H9 (cell line): ENCODE measurements at regions not wholly inside any gene's neighbourhood (a gene's known extent, or its start where the extent isn't known, plus 50 kb on each side); places are given as distances from the start of the nearest gene placed in this dataset.

Experiments used
- DNase-seq: peaks from one replicate; pipeline ENCODE4 v3.0.0-alpha.2; 2017
- H2AFZ ChIP-seq: one replicate; pipeline ENCODE4 v1.6.1; 2013; ENCODE audit warnings: mild to moderate bottlenecking, low read length, control low read depth, moderate library complexity
- H2AK5ac ChIP-seq: 2 replicates; pipeline ENCODE4 v1.6.1; 2013; ENCODE audit warnings: low read length, control low read depth, mixed read lengths; ENCODE audit not compliant: insufficient read length
- H2BK120ac ChIP-seq: one replicate; pipeline ENCODE4 v1.6.1; 2013; ENCODE audit warnings: low read depth, mild to moderate bottlenecking, low read length, control low read depth, inconsistent platforms; ENCODE audit not compliant: poor library complexity, severe bottlenecking
- H2BK12ac ChIP-seq: 2 replicates; pipeline ENCODE4 v1.6.1; 2013; ENCODE audit warnings: low read length, control low read depth, mixed read lengths, low read depth; ENCODE audit not compliant: insufficient read length
- H2BK15ac ChIP-seq: 2 replicates; pipeline ENCODE4 v1.6.1; 2013; ENCODE audit warnings: low read depth, low read length, control low read depth
- H2BK20ac ChIP-seq: one replicate; pipeline ENCODE4 v1.6.1; 2013; ENCODE audit warnings: low read depth, mild to moderate bottlenecking, low read length, control low read depth, inconsistent platforms; ENCODE audit not compliant: poor library complexity, severe bottlenecking
- H2BK5ac ChIP-seq: 2 replicates; pipeline ENCODE4 v1.6.1; 2013; ENCODE audit warnings: low read length, control low read depth, mixed read lengths; ENCODE audit not compliant: insufficient read length
- H3K14ac ChIP-seq: 2 replicates; pipeline ENCODE4 v1.6.1; 2013; ENCODE audit warnings: low read length, control low read depth; ENCODE audit not compliant: insufficient read depth
- H3K18ac ChIP-seq: 2 replicates; pipeline ENCODE4 v1.6.1; 2013; ENCODE audit warnings: low read depth, mild to moderate bottlenecking, mixed read lengths, low read length, control low read depth; ENCODE audit not compliant: insufficient read length
- H3K23ac ChIP-seq: 2 replicates; pipeline ENCODE4 v1.6.1; 2013; ENCODE audit warnings: low read length, control low read depth, mixed read lengths, low read depth; ENCODE audit not compliant: insufficient read length
- H3K23me2 ChIP-seq: 2 replicates; pipeline ENCODE4 v1.6.1; 2013; ENCODE audit warnings: low read depth, mild to moderate bottlenecking, mixed read lengths, low read length, control low read depth; ENCODE audit not compliant: insufficient read length, poor library complexity, severe bottlenecking
- H3K27ac ChIP-seq: 2 replicates; pipeline ENCODE4 v1.5.1; 2013; ENCODE audit warnings: low read length, control low read depth, mixed read lengths, low read depth; ENCODE audit not compliant: insufficient read length
- H3K27me3 ChIP-seq: 2 replicates; pipeline ENCODE4 v1.6.1; 2013; ENCODE audit warnings: low read length, control low read depth, inconsistent platforms; ENCODE audit not compliant: insufficient read depth
- H3K4ac ChIP-seq: 2 replicates; pipeline ENCODE4 v1.6.1; 2013; ENCODE audit warnings: low read depth, mild to moderate bottlenecking, control low read depth, inconsistent platforms, low read length, moderate library complexity
- H3K4me1 ChIP-seq: 2 replicates; pipeline ENCODE4 v1.6.1; 2013; ENCODE audit warnings: low read length, control low read depth, inconsistent platforms; ENCODE audit not compliant: insufficient read depth
- H3K4me2 ChIP-seq: 2 replicates; pipeline ENCODE4 v1.6.1; 2013; ENCODE audit warnings: low read length, control low read depth, mixed read lengths; ENCODE audit not compliant: insufficient read length, insufficient read depth
- H3K56ac ChIP-seq: 2 replicates; pipeline ENCODE4 v1.6.1; 2013; ENCODE audit warnings: low read depth, mild to moderate bottlenecking, mixed read lengths, low read length, control low read depth; ENCODE audit not compliant: insufficient read length
- H3K79me1 ChIP-seq: 2 replicates; pipeline ENCODE4 v1.6.1; 2013; ENCODE audit warnings: low read depth, mild to moderate bottlenecking, moderate library complexity, low read length, control low read depth, inconsistent platforms; ENCODE audit not compliant: insufficient read depth, poor library complexity, severe bottlenecking
- H3K79me2 ChIP-seq: 2 replicates; pipeline ENCODE4 v1.6.1; 2013; ENCODE audit warnings: low read length, control low read depth, inconsistent platforms; ENCODE audit not compliant: insufficient read depth
- H3K9ac ChIP-seq: 2 replicates; pipeline ENCODE4 v1.6.1; 2013; ENCODE audit warnings: low read length, control low read depth, mixed read lengths; ENCODE audit not compliant: insufficient read length; ENCODE audit errors: extremely low read depth
- H3K9me3 ChIP-seq: one replicate; pipeline ENCODE4 v1.6.1; 2013; ENCODE audit warnings: low read depth, low read length, inconsistent platforms; ENCODE audit not compliant: control insufficient read depth
- H3T11ph ChIP-seq: one replicate; pipeline ENCODE4 v1.6.1; 2013; ENCODE audit warnings: mild to moderate bottlenecking, low read length, control low read depth, inconsistent platforms
- H4K20me1 ChIP-seq: one replicate; pipeline ENCODE4 v1.6.1; 2013; ENCODE audit not compliant: control insufficient read depth, insufficient read length, insufficient read depth
- H4K5ac ChIP-seq: 2 replicates; pipeline ENCODE4 v1.6.1; 2013; ENCODE audit warnings: low read depth, mild to moderate bottlenecking, mixed read lengths, low read length, control low read depth; ENCODE audit not compliant: insufficient read length
- H4K8ac ChIP-seq: replicated peaks from 2 replicates; pipeline ENCODE4 v1.6.1; 2013; ENCODE audit warnings: low read length, control low read depth, mixed read lengths, low read depth; ENCODE audit not compliant: insufficient read length
- H4K91ac ChIP-seq: 2 replicates; pipeline ENCODE4 v1.6.1; 2013; ENCODE audit warnings: low read depth, mild to moderate bottlenecking, moderate library complexity, mixed read lengths, low read length, control low read depth; ENCODE audit not compliant: insufficient read length
- H3K27ac Mint-ChIP-seq, 3 experiments: 2 replicates in 2 of 3; 3 replicates in 1 of 3; pipeline ENCODE4 v1.8.0; 2020 to 2021; ENCODE audit warnings: mixed read lengths in 3 of 3, mild to moderate bottlenecking in 1 of 3, moderate library complexity in 1 of 3
- H3K27me3 Mint-ChIP-seq: 2 replicates; pipeline ENCODE4 v1.8.0; 2021; ENCODE audit warnings: low read depth, mild to moderate bottlenecking, moderate library complexity, mixed read lengths
- H3K36me3 Mint-ChIP-seq, 3 experiments: 2 replicates in 2 of 3; 3 replicates in 1 of 3; pipeline ENCODE4 v1.8.0; 2020 to 2021; ENCODE audit warnings: low read depth in 3 of 3, mixed read lengths in 3 of 3; ENCODE audit not compliant: insufficient read depth in 1 of 3
- H3K4me1 Mint-ChIP-seq, 2 experiments: 2 replicates each; pipeline ENCODE4 v1.8.0; 2020; ENCODE audit warnings: mixed read lengths in 2 of 2
- H3K4me3 Mint-ChIP-seq, 2 experiments: 2 replicates in 1 of 2; 3 replicates in 1 of 2; pipeline ENCODE4 v1.8.0; 2020 to 2021; ENCODE audit warnings: mild to moderate bottlenecking in 2 of 2, mixed read lengths in 2 of 2, moderate library complexity in 1 of 2
- H3K9me3 Mint-ChIP-seq, 2 experiments: 2 replicates in 1 of 2; 3 replicates in 1 of 2; pipeline ENCODE4 v1.8.0; 2020; ENCODE audit warnings: mild to moderate bottlenecking in 2 of 2, mixed read lengths in 2 of 2, moderate library complexity in 1 of 2
- WGBS: extraction: QIAGEN DNeasy Blood & Tissue Kit; methylation state at CpG from one replicate; pipeline ENCODE4 v1.1.7; 2013; ENCODE audit warnings: missing lambda C conversion rate, low lambda C conversion rate, mixed read lengths; ENCODE audit not compliant: insufficient read length; ENCODE audit errors: extremely low coverage; 5-methylcytosine and 5-hydroxymethylcytosine counted together
- TF ChIP-seq, protein P1 (sequence below): fragments of 200-600 bp; sonication (generic); conservative IDR thresholded peaks from 3 replicates; pipeline ENCODE4 v1.8.0; 2021; ENCODE audit warnings: antibody characterized with exemption, mild to moderate bottlenecking

DNA sequence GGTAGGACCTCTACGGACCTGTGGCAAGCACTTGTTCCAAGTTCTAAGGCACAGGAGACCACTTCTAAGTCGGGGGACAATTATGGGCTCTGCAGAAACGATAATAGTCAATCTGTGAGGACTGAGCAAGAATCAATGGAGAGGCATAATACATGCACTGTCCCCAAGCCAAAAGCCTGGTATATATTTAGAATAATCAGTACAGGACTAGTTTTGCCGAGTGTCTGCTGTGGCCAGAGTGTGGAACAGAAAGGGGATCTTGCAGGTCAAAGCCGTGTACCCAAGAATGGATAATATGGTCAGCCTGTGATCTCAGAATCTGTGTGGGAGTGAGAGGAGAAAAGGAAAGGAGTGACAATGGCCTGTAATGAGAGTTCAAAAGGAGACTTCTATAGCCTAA, 80.2 kb upstream of the GNAO1 start:
- H3K27me3 ChIP-seq: no peaks in the 10 kb centered on the region
- H3K79me1 ChIP-seq: no peaks in the 10 kb centered on the region
- no peak for DNase-seq
- no peak overlapping the region for H3K56ac ChIP-seq
- H2BK5ac ChIP-seq: no peak overlapping the region
- H2BK120ac ChIP-seq: no peak overlapping the region
- no peak overlapping the region for H3K27ac ChIP-seq
- Mint-ChIP-seq H3K36me3 (no peaks in the 10 kb centered on the region; a peak in 1 of 7 replicates), H3K4me3 (no peak overlapping the region), H3K27me3 (peaks cover 4% of the 10 kb centered on the region), H3K27ac (no peak overlapping the region; a peak in 1 of 7 replicates), H3K9me3 (no peaks in the 10 kb centered on the region), H3K4me1 (peaks cover 35 to 51% of the 10 kb centered on the region in 2 experiments)
- no peaks in the 10 kb centered on the region for H3K79me2 ChIP-seq
- H4K5ac ChIP-seq: no peak overlapping the region
- H3K4ac ChIP-seq: no peak overlapping the region
- H3K9ac ChIP-seq: no peak overlapping the region
- H3K18ac ChIP-seq: no peak overlapping the region
- no peak overlapping the region for H2AFZ ChIP-seq
- TF ChIP-seq, protein P1, sequence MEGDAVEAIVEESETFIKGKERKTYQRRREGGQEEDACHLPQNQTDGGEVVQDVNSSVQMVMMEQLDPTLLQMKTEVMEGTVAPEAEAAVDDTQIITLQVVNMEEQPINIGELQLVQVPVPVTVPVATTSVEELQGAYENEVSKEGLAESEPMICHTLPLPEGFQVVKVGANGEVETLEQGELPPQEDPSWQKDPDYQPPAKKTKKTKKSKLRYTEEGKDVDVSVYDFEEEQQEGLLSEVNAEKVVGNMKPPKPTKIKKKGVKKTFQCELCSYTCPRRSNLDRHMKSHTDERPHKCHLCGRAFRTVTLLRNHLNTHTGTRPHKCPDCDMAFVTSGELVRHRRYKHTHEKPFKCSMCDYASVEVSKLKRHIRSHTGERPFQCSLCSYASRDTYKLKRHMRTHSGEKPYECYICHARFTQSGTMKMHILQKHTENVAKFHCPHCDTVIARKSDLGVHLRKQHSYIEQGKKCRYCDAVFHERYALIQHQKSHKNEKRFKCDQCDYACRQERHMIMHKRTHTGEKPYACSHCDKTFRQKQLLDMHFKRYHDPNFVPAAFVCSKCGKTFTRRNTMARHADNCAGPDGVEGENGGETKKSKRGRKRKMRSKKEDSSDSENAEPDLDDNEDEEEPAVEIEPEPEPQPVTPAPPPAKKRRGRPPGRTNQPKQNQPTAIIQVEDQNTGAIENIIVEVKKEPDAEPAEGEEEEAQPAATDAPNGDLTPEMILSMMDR: no peak
- no CpG with 5 or more reads among the region's 5 CpGs for WGBS
- H2BK20ac ChIP-seq: no peak overlapping the region
- H3K23me2 ChIP-seq: no peaks in the 10 kb centered on the region
- no peak overlapping the region for H4K91ac ChIP-seq
- H3K9me3 ChIP-seq: no peaks in the 10 kb centered on the region
- no peak overlapping the region for H2BK12ac ChIP-seq
- H2AK5ac ChIP-seq: no peak overlapping the region
- H2BK15ac ChIP-seq: no peak overlapping the region
- no peaks in the 10 kb centered on the region for H4K20me1 ChIP-seq
- no peak overlapping the region for H4K8ac ChIP-seq
- 0 out of 2 replicates have a peak, but pooled peaks cover 4% of the 10 kb centered on the region for H3K4me1 ChIP-seq
- no peak overlapping the region for H3T11ph ChIP-seq
- H3K23ac ChIP-seq: no peak overlapping the region
- no peak overlapping the region for H3K14ac ChIP-seq
- no peak overlapping the region for H3K4me2 ChIP-seq
